ENCODE measurements at regions not wholly inside any gene's neighbourhood (a gene's known extent, or its start where the extent isn't known, plus 50 kb on each side); places are given as distances from the start of the nearest gene placed in this dataset.

GRCh38 chr18:28626756-28627155 is 449.8 kb upstream of the CDH2 start:
- Histone ChIP-seq H3K79me2 (ENCODE audit: control insufficient read depth, insufficient read depth, low read length) (no peaks in the 10 kb centered on the region), H3K4me2 (ENCODE audit: extremely low read depth, insufficient read depth, low read length) (no peak overlapping the region), H2AFZ (ENCODE audit: low read length) (no peak overlapping the region), H3K4me1 (ENCODE audit: control insufficient read depth, extremely low read depth, insufficient read depth, low read length) (no peaks in the 10 kb centered on the region), H3K27ac (ENCODE audit: insufficient read depth, low read length) (no peak overlapping the region), H3K4me3 (replicated peaks in 1 of 4; ENCODE audit: control extremely low read depth in 1 of 4, insufficient read depth in 1 of 4, low read depth in 3 of 4, low read length in 4 of 4) (no peak overlapping the region), H4K20me1 (ENCODE audit: control insufficient read depth, extremely low read depth, insufficient read depth, low read length) (no peaks in the 10 kb centered on the region), H3K27me3 (ENCODE audit: control insufficient read depth, insufficient read depth, low read length) (no peaks in the 10 kb centered on the region), H3K9ac (ENCODE audit: insufficient read depth, low read length) (no peak overlapping the region), H3K36me3 (ENCODE audit: control insufficient read depth, insufficient read depth, low read length) (no peaks in the 10 kb centered on the region), H3K9me3 (ENCODE audit: control insufficient read depth, insufficient read depth, low read depth, low read length) (no peaks in the 10 kb centered on the region)
- TF ChIP-seq, protein P1, sequence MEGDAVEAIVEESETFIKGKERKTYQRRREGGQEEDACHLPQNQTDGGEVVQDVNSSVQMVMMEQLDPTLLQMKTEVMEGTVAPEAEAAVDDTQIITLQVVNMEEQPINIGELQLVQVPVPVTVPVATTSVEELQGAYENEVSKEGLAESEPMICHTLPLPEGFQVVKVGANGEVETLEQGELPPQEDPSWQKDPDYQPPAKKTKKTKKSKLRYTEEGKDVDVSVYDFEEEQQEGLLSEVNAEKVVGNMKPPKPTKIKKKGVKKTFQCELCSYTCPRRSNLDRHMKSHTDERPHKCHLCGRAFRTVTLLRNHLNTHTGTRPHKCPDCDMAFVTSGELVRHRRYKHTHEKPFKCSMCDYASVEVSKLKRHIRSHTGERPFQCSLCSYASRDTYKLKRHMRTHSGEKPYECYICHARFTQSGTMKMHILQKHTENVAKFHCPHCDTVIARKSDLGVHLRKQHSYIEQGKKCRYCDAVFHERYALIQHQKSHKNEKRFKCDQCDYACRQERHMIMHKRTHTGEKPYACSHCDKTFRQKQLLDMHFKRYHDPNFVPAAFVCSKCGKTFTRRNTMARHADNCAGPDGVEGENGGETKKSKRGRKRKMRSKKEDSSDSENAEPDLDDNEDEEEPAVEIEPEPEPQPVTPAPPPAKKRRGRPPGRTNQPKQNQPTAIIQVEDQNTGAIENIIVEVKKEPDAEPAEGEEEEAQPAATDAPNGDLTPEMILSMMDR (conservative IDR thresholded peaks at IDR 0.05 in 1 of 2, IDR thresholded peaks at IDR 0.05 in 1 of 2; ENCODE audit: low read depth in 1 of 2, low read length in 2 of 2): no peak
- no peak for TF ChIP-seq EZH2 (IDR thresholded peaks at IDR 0.05; ENCODE audit: low read length, missing control alignments)
- DNase-seq (ENCODE audit: low read depth in 2 of 2): no peak

DNA sequence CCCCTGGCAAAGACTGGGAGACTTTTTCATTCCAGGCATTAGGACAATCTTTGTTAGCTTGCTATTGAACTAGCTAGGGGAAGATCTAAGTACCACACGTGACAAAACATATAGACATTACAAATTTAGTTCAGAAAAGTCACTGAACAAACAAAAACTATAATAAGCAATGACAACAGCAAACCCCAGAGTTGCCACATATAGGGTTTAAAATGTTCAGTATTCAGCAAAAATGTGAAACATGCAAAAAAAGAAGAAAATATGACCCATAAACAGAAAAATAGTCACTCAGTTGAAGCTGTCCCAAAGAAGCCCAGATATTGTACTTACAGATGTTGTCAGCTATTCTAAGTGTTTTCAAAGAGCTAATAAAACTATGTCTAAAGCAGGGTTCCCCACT is 431.1 kb upstream of the CDH2 start:
- Histone ChIP-seq H3K4me2 (ENCODE audit: extremely low read depth, insufficient read depth, low read length) (no peak overlapping the region), H3K79me2 (ENCODE audit: control insufficient read depth, insufficient read depth, low read length) (no peaks in the 10 kb centered on the region), H3K27me3 (ENCODE audit: control insufficient read depth, insufficient read depth, low read length) (no peaks in the 10 kb centered on the region), H3K4me3 (replicated peaks in 1 of 4; ENCODE audit: control extremely low read depth in 1 of 4, insufficient read depth in 1 of 4, low read depth in 3 of 4, low read length in 4 of 4) (no peak overlapping the region), H3K4me1 (ENCODE audit: control insufficient read depth, extremely low read depth, insufficient read depth, low read length) (no peaks in the 10 kb centered on the region), H3K36me3 (ENCODE audit: control insufficient read depth, insufficient read depth, low read length) (no peaks in the 10 kb centered on the region), H4K20me1 (ENCODE audit: control insufficient read depth, extremely low read depth, insufficient read depth, low read length) (no peaks in the 10 kb centered on the region), H3K27ac (ENCODE audit: insufficient read depth, low read length) (no peak overlapping the region), H2AFZ (ENCODE audit: low read length) (no peak overlapping the region), H3K9me3 (ENCODE audit: control insufficient read depth, insufficient read depth, low read depth, low read length) (no peaks in the 10 kb centered on the region), H3K9ac (ENCODE audit: insufficient read depth, low read length) (no peak overlapping the region)
- TF ChIP-seq, protein P1 (conservative IDR thresholded peaks at IDR 0.05 in 1 of 2, IDR thresholded peaks at IDR 0.05 in 1 of 2; ENCODE audit: low read depth in 1 of 2, low read length in 2 of 2): no peak
- no peak for TF ChIP-seq EZH2 (IDR thresholded peaks at IDR 0.05; ENCODE audit: low read length, missing control alignments)
- DNase-seq (ENCODE audit: low read depth in 2 of 2): no peak

DNA sequence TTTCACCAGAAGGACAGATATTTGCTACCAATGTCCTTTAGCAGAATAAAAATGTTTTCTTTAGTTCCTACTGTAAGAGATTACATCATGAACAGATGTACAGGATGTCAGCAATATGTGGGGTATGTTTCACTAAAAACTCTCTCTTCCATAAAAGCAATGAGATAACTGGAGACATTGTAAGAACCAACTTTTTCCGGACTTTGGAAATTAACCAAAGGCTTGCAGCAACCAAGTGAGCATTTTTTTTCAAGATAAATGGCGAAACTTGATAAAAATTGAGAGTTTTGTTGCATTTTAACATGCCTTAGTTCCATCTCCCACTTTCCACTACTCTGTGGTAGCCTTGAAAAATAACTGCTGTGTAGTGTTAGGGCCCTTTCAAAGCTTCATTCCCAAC is 429.8 kb upstream of the CDH2 start:
- Histone ChIP-seq H3K9ac (ENCODE audit: insufficient read depth, low read length) (no peak overlapping the region), H3K27me3 (ENCODE audit: control insufficient read depth, insufficient read depth, low read length) (no peaks in the 10 kb centered on the region), H3K27ac (ENCODE audit: insufficient read depth, low read length) (no peak overlapping the region), H3K79me2 (ENCODE audit: control insufficient read depth, insufficient read depth, low read length) (no peaks in the 10 kb centered on the region), H2AFZ (ENCODE audit: low read length) (no peak overlapping the region), H3K4me1 (ENCODE audit: control insufficient read depth, extremely low read depth, insufficient read depth, low read length) (no peaks in the 10 kb centered on the region), H4K20me1 (ENCODE audit: control insufficient read depth, extremely low read depth, insufficient read depth, low read length) (no peaks in the 10 kb centered on the region), H3K4me3 (replicated peaks in 1 of 4; ENCODE audit: control extremely low read depth in 1 of 4, insufficient read depth in 1 of 4, low read depth in 3 of 4, low read length in 4 of 4) (no peak overlapping the region), H3K9me3 (ENCODE audit: control insufficient read depth, insufficient read depth, low read depth, low read length) (no peaks in the 10 kb centered on the region), H3K36me3 (ENCODE audit: control insufficient read depth, insufficient read depth, low read length) (no peaks in the 10 kb centered on the region), H3K4me2 (ENCODE audit: extremely low read depth, insufficient read depth, low read length) (no peak overlapping the region)
- no peak for DNase-seq (ENCODE audit: low read depth in 2 of 2)
- TF ChIP-seq, protein P1 (conservative IDR thresholded peaks at IDR 0.05 in 1 of 2, IDR thresholded peaks at IDR 0.05 in 1 of 2; ENCODE audit: low read depth in 1 of 2, low read length in 2 of 2): no peak
- no peak for TF ChIP-seq EZH2 (IDR thresholded peaks at IDR 0.05; ENCODE audit: low read length, missing control alignments)

Measured in fibroblast of lung (primary cell).